A673 (cell line): ENCODE measurements at regions not wholly inside any gene's neighbourhood (a gene's known extent, or its start where the extent isn't known, plus 50 kb on each side); places are given as distances from the start of the nearest gene placed in this dataset.

Experiments used
- BruUV-seq: library from RNA; stranded (reverse); fragments of 400-500 nt; replicated peaks from 2 replicates; lab custom pipeline; 2021; lab: Mats Ljungman, UMichigan
- CTCF ChIA-PET: fragments of 300-600 bp; sonication (Branson Sonifier 250); formaldehyde crosslinking; loops from one replicate; lab custom pipeline; 2022; ENCODE audit warnings: antibody characterized with exemption; lab: Charles Lee
- POLR2A ChIA-PET: fragments of 300-600 bp; sonication (Branson Sonifier 250); formaldehyde crosslinking; loops from one replicate; lab custom pipeline; 2022; ENCODE audit warnings: antibody characterized with exemption; ENCODE audit not compliant: low non-redundant PET; lab: Charles Lee
- DNase-seq: peaks from one replicate; pipeline ENCODE4 v3.0.0-alpha.2; 2015; ENCODE audit warnings: low spot score
- H3K27ac ChIP-seq: fragments of 200-600 bp; sonication (generic); 2 replicates; pipeline ENCODE4 v1.5.1; 2016; ENCODE audit warnings: mixed run types, low read depth, mild to moderate bottlenecking, mixed read lengths, antibody characterized with exemption, low read length; ENCODE audit not compliant: poor library complexity, severe bottlenecking
- H3K27me3 ChIP-seq: fragments of 200-600 bp; sonication (generic); replicated peaks from 2 replicates; pipeline ENCODE4 v1.6.1; 2017; ENCODE audit warnings: mixed run types, low read depth, mild to moderate bottlenecking, mixed read lengths, antibody characterized with exemption, low read length; ENCODE audit not compliant: insufficient read depth, poor library complexity
- H3K36me3 ChIP-seq: fragments of 200-600 bp; sonication (generic); 2 replicates; pipeline ENCODE4 v1.6.1; 2016; ENCODE audit warnings: mixed run types, mild to moderate bottlenecking, mixed read lengths, antibody characterized with exemption, low read length; ENCODE audit not compliant: insufficient read depth, poor library complexity, severe bottlenecking
- H3K4me1 ChIP-seq: fragments of 200-600 bp; sonication (generic); 2 replicates; pipeline ENCODE4 v1.6.1; 2017; ENCODE audit warnings: mixed run types, mild to moderate bottlenecking, mixed read lengths, antibody characterized with exemption, low read length; ENCODE audit not compliant: insufficient read depth, poor library complexity, severe bottlenecking
- H3K4me3 ChIP-seq: fragments of 200-600 bp; sonication (generic); 2 replicates; pipeline ENCODE4 v1.5.1; 2016; ENCODE audit warnings: low read depth, mixed run types, mild to moderate bottlenecking, mixed read lengths, low read length; ENCODE audit not compliant: poor library complexity, severe bottlenecking
- H3K9me3 ChIP-seq: fragments of 200-600 bp; sonication (generic); 2 replicates; pipeline ENCODE4 v1.6.1; 2016; ENCODE audit warnings: mixed run types, low read depth, mild to moderate bottlenecking, mixed read lengths, antibody characterized with exemption, low read length; ENCODE audit not compliant: poor library complexity, severe bottlenecking
- CTCF ChIP-seq: fragments of 300-800, 200-600 bp; sonication (generic); conservative IDR thresholded peaks from 2 replicates; pipeline ENCODE4 v1.5.1; 2017; ENCODE audit warnings: low read depth, mild to moderate bottlenecking, antibody characterized with exemption, low read length, moderate library complexity, mixed read lengths
- EZH2 ChIP-seq: fragments of 200-600 bp; sonication (generic); IDR thresholded peaks from 2 replicates; pipeline ENCODE4 v1.6.1; 2017; ENCODE audit warnings: borderline replicate concordance, low read depth, mild to moderate bottlenecking, mixed read lengths, antibody characterized with exemption, low read length; ENCODE audit not compliant: poor library complexity, severe bottlenecking
- intact Hi-C: fragments of 100-400 bp; cut with micrococcal nuclease; formaldehyde crosslinking; loops from one replicate; pipeline ENCODE4 v1.10.0; 2022; ENCODE audit not compliant: unreplicated experiment

- Histone ChIP-seq H3K36me3 (no peaks in the 10 kb centered on the region), H3K27me3 (no peaks in the 10 kb centered on the region), H3K27ac (no peak overlapping the region), H3K9me3 (no peaks in the 10 kb centered on the region), H3K4me1 (no peaks in the 10 kb centered on the region), H3K4me3 (no peak overlapping the region)
- ChIA-PET CTCF (interaction anchor here (0.5 to 2.1 kb wide), 3 partner anchors 204 to 1684 kb away, joined by 3 to 10 read pairs (median 7); no protein-coding TSS in a partner anchor), POLR2A (no interaction called here)
- intact Hi-C loops = loop anchor here (1.0 to 10.0 kb wide), 3 partner anchors 1154 to 1684 kb away; partner anchors contain the start of gene GATA3
- DNase-seq = peak; percentile 70
- TF ChIP-seq CTCF (peak; percentile 88), EZH2 (no peak)
- BruUV-seq = no TSS peak
These were observed 1154.8 kb downstream of the GATA3 start for GRCh38 chr10:9209105-9209798.

- H3K4me3 ChIP-seq = no peak overlapping the region
- H3K9me3 ChIP-seq = no peaks in the 10 kb centered on the region
- no peak overlapping the region for H3K27ac ChIP-seq
- ChIA-PET CTCF (no interaction called here), POLR2A (no interaction called here)
- no peaks in the 10 kb centered on the region for H3K27me3 ChIP-seq
- TF ChIP-seq EZH2 (no peak), CTCF (peak; percentile 52)
- no peaks in the 10 kb centered on the region for H3K4me1 ChIP-seq
- intact Hi-C loops = no loop called here
- no peaks in the 10 kb centered on the region for H3K36me3 ChIP-seq
- DNase-seq = peak; percentile 30
- BruUV-seq = no TSS peak
These were observed 1156.7 kb downstream of the GATA3 start for GRCh38 chr10:9211228-9211627.

- BruUV-seq = no TSS peak
- ChIA-PET POLR2A (no interaction called here), CTCF (no interaction called here)
- DNase-seq = no peak
- Histone ChIP-seq H3K27ac (no peak overlapping the region), H3K4me3 (no peak overlapping the region), H3K36me3 (no peaks in the 10 kb centered on the region), H3K4me1 (no peaks in the 10 kb centered on the region), H3K9me3 (no peaks in the 10 kb centered on the region), H3K27me3 (no peaks in the 10 kb centered on the region)
- intact Hi-C loops = no loop called here
- TF ChIP-seq EZH2 (no peak), CTCF (no peak)
These were observed 1160.1 kb downstream of the GATA3 start for GRCh38 chr10:9214618-9215017.
